HG03103 (cell line): ENCODE measurements at regions not wholly inside any gene's neighbourhood (a gene's known extent, or its start where the extent isn't known, plus 50 kb on each side); places are given as distances from the start of the nearest gene placed in this dataset.
"Not testable (repeated sequence)": the region's sequence is repeated elsewhere in the genome, so short reads cannot be mapped to it uniquely, and the experiment has no call there.

Experiments used
- ATAC-seq: cut with Tn5 transposase; IDR thresholded peaks from one replicate; pipeline ENCODE4 v1.9.1; 2021; ENCODE audit warnings: low read depth; ENCODE audit not compliant: unreplicated experiment

GRCh38 chr3:105065895-105066839 lies 300.5 kb upstream of the ALCAM start:
- ATAC-seq: no peak

- no peak for ATAC-seq
These were observed 299.3 kb upstream of the ALCAM start for GRCh38 chr3:105067361-105067760.

GRCh38 chr3:105077060-105077822 lies 289.5 kb upstream of the ALCAM start:
- no peak for ATAC-seq

GRCh38 chr3:105083945-105084344 lies 282.8 kb upstream of the ALCAM start:
- no peak for ATAC-seq

GRCh38 chr3:105085506-105085905 lies 281.2 kb upstream of the ALCAM start:
- ATAC-seq: no peak

- ATAC-seq: no peak
These were observed 273.1 kb upstream of the ALCAM start for GRCh38 chr3:105093371-105094252.

GRCh38 chr3:105094588-105094987 lies 272.1 kb upstream of the ALCAM start:
- no peak for ATAC-seq

- no peak for ATAC-seq
These were observed 270.6 kb upstream of the ALCAM start for GRCh38 chr3:105096071-105096470.

GRCh38 chr3:105101603-105102002 lies 265.1 kb upstream of the ALCAM start:
- no peak for ATAC-seq

GRCh38 chr3:105103139-105103538 lies 263.6 kb upstream of the ALCAM start:
- no peak for ATAC-seq

- ATAC-seq: no peak
These were observed 257.9 kb upstream of the ALCAM start for GRCh38 chr3:105108823-105109222.

GRCh38 chr3:105118905-105119304 lies 247.8 kb upstream of the ALCAM start:
- no peak for ATAC-seq

GRCh38 chr3:105119801-105120340 lies 246.8 kb upstream of the ALCAM start:
- no peak for ATAC-seq

GRCh38 chr3:105130911-105131310 lies 235.8 kb upstream of the ALCAM start:
- no peak for ATAC-seq

GRCh38 chr3:105137911-105138310 lies 228.8 kb upstream of the ALCAM start:
- no peak for ATAC-seq

- ATAC-seq: no peak
These were observed 226.7 kb upstream of the ALCAM start for GRCh38 chr3:105139881-105140560.

GRCh38 chr3:105140899-105141367 lies 225.8 kb upstream of the ALCAM start:
- no peak for ATAC-seq

GRCh38 chr3:105144837-105145236 lies 221.9 kb upstream of the ALCAM start:
- ATAC-seq: no peak

- ATAC-seq: no peak
These were observed 221.2 kb upstream of the ALCAM start for GRCh38 chr3:105145511-105145910.

GRCh38 chr3:105149197-105149596 lies 217.5 kb upstream of the ALCAM start:
- ATAC-seq: not testable (repeated sequence)
